A549 (cell line): ENCODE measurements at regions not wholly inside any gene's neighbourhood (a gene's known extent, or its start where the extent isn't known, plus 50 kb on each side); places are given as distances from the start of the nearest gene placed in this dataset.

ENCODE experiments used
- ATAC-seq, 2 experiments: fragments of 200-7000 bp in 1 of 2; fragments of >200 bp in 1 of 2; cut with Nextera tagmentation in 1 of 2; cut with Tn5 transposase in 1 of 2; 3 replicates each; pipeline versions ENCODE4 v1.8.0 to v1.9.1; 2018 to 2020; ENCODE audit warnings: mild to moderate bottlenecking in 1 of 2, moderate library complexity in 1 of 2
- CTCF ChIA-PET: fragments of 300-600 bp; sonication (Branson Sonifier 250); formaldehyde crosslinking; extraction: SDS; loops from one replicate; lab custom pipeline; 2021; ENCODE audit warnings: antibody characterized with exemption, inconsistent platforms; lab: Yijun Ruan, JAX
- POLR2A ChIA-PET: fragments of 350-600 bp; formaldehyde crosslinking; extraction: SDS; loops from one replicate; lab custom pipeline; 2021; ENCODE audit warnings: antibody characterized with exemption, inconsistent platforms; lab: Yijun Ruan, JAX
- DNase-seq, 2 experiments: peaks; one replicate each; pipeline versions ENCODE4 v3.0.0 to v3.0.0-alpha.2; 2011 to 2016; ENCODE audit warnings: low read depth in 1 of 2, low spot score in 1 of 2
- FAIRE-seq: peaks from 2 replicates; lab custom pipeline; 2011; peaks lifted over from hg19 to GRCh38; lab: Jason Lieb, UNC
- H3K27ac ChIP-seq, 2 experiments: fragments of >200 bp; sonication (Bioruptor Twin); formaldehyde crosslinking; 3 replicates each; pipeline ENCODE4 v1.5.1; 2016 to 2017
- H3K4me1 ChIP-seq: fragments of >200 bp; sonication (Bioruptor Twin); formaldehyde crosslinking; 3 replicates; pipeline ENCODE4 v1.6.1; 2016
- H3K4me2 ChIP-seq: fragments of >200 bp; sonication (Bioruptor Twin); formaldehyde crosslinking; 3 replicates; pipeline ENCODE4 v1.6.1; 2016
- H3K4me3 ChIP-seq: fragments of >200 bp; sonication (Bioruptor Twin); formaldehyde crosslinking; 3 replicates; pipeline ENCODE4 v1.5.1; 2016
- H3K9me3 ChIP-seq: fragments of >200 bp; sonication (Bioruptor Twin); formaldehyde crosslinking; 3 replicates; pipeline ENCODE4 v1.6.1; 2016
- CBX2 ChIP-seq: fragments of 200-600 bp; sonication (generic); IDR thresholded peaks from 2 replicates; pipeline ENCODE4 v1.6.1; 2016; ENCODE audit warnings: low read depth, mild to moderate bottlenecking, borderline replicate concordance
- CBX8 ChIP-seq: fragments of 200-600 bp; sonication (generic); IDR thresholded peaks from 2 replicates; pipeline ENCODE4 v1.6.1; 2016
- CTCF ChIP-seq: fragments of >200 bp; sonication (Bioruptor Twin); formaldehyde crosslinking; IDR thresholded peaks from 3 replicates; pipeline ENCODE4 v1.5.1; 2016
- EHF ChIP-seq: fragments of 250-450 bp; sonication (Bioruptor Pico); IDR thresholded peaks from 2 replicates; pipeline ENCODE4 v1.5.0; 2020; ENCODE audit warnings: mild to moderate bottlenecking
- ELK1 ChIP-seq: fragments of 150-350 bp; IDR thresholded peaks from 2 replicates; pipeline ENCODE4 v1.6.1; 2014; ENCODE audit warnings: low read depth, mild to moderate bottlenecking, low read length
- HES2 ChIP-seq: fragments of >200 bp; sonication (Bioruptor Twin); formaldehyde crosslinking; IDR thresholded peaks from 2 replicates; pipeline ENCODE4 v1.6.1; 2016
- HOXB13 ChIP-seq: fragments of 250-450 bp; sonication (Bioruptor Pico); IDR thresholded peaks from 2 replicates; pipeline ENCODE4 v1.5.0; 2020; ENCODE audit warnings: low read depth, mild to moderate bottlenecking, moderate library complexity
- JUN ChIP-seq, 2 experiments: fragments of >200 bp; sonication (Bioruptor Twin); formaldehyde crosslinking; IDR thresholded peaks; 2 replicates in 1 of 2; 3 replicates in 1 of 2; pipeline ENCODE4 v1.6.1; 2016 to 2017
- MAFK ChIP-seq: fragments of 450-650 bp; IDR thresholded peaks from 2 replicates; pipeline ENCODE4 v1.6.1; 2014; ENCODE audit not compliant: partially characterized antibody
- MAX ChIP-seq: IDR thresholded peaks from 2 replicates; pipeline ENCODE4 v1.6.1; 2012
- PHF8 ChIP-seq: fragments of 200-600 bp; sonication (generic); IDR thresholded peaks from 2 replicates; pipeline ENCODE4 v1.6.1; 2016; ENCODE audit warnings: low read depth, mild to moderate bottlenecking, antibody characterized with exemption, moderate library complexity, borderline replicate concordance
- POLR2A ChIP-seq: IDR thresholded peaks from 2 replicates; pipeline ENCODE4 v1.6.1; 2012; ENCODE audit warnings: mild to moderate bottlenecking, low read length
- RCOR1 ChIP-seq: fragments of 150-350 bp; IDR thresholded peaks from 2 replicates; pipeline ENCODE4 v1.6.1; 2014; ENCODE audit warnings: antibody characterized with exemption, low read length, low read depth
- REST ChIP-seq: fragments of 200-600 bp; sonication (generic); IDR thresholded peaks from 2 replicates; pipeline ENCODE4 v1.6.1; 2016; ENCODE audit warnings: antibody characterized with exemption, mild to moderate bottlenecking, moderate library complexity
- SMC3 ChIP-seq: fragments of >200 bp; sonication (Bioruptor Twin); formaldehyde crosslinking; IDR thresholded peaks from 3 replicates; pipeline ENCODE4 v1.6.1; 2018; ENCODE audit warnings: inconsistent platforms
- TFCP2L1 ChIP-seq: fragments of 250-450 bp; sonication (Bioruptor Pico); IDR thresholded peaks from 2 replicates; pipeline ENCODE4 v1.5.0; 2021; ENCODE audit warnings: mild to moderate bottlenecking
- ZNF302 ChIP-seq: fragments of 250-450 bp; sonication (Bioruptor Pico); IDR thresholded peaks from 2 replicates; pipeline ENCODE4 v1.9.0; 2021; ENCODE audit warnings: inconsistent platforms, mild to moderate bottlenecking, moderate library complexity
- WGBS: methylation state at CpG from one replicate; pipeline ENCODE4 v1.1.6; 2017; ENCODE audit errors: missing lambda C conversion rate; 5-methylcytosine and 5-hydroxymethylcytosine counted together

GRCh38 chr12:131500564-131500963 lies 210.3 kb upstream of the SFSWAP start:
- WGBS: 42% methylated on average over 10 of the region's 10 CpGs
- CTCF ChIA-PET: interaction anchor here (0.5 kb wide), 1 partner anchor 263 kb away, joined by 3 read pairs; no protein-coding TSS in a partner anchor

More at GRCh38 chr12:131500564-131500963, 210.3 kb upstream of the SFSWAP start:
- Histone ChIP-seq H3K4me3 (no peak overlapping the region), H3K4me1 (no peaks in the 10 kb centered on the region), H3K9me3 (no peaks in the 10 kb centered on the region), H3K4me2 (no peak overlapping the region), H3K27ac (no peak overlapping the region)
- DNase-seq (no peak), ATAC-seq (no peak), FAIRE-seq (no peak)
- POLR2A ChIA-PET: no interaction called here
- TF ChIP-seq ELK1 (no peak), PHF8 (no peak), CTCF (no peak), EHF (CRISPR knock-in tag) (no peak), MAFK (no peak), ZNF302 (no peak), RCOR1 (no peak), SMC3 (no peak), HES2 (no peak), JUN (IDR thresholded peaks at IDR 0.05) (no peak), MAX (no peak), REST (no peak), CBX8 (no peak), CBX2 (no peak), POLR2A (no peak), HOXB13 (CRISPR knock-in tag) (no peak), TFCP2L1 (CRISPR knock-in tag) (no peak)
